ENCODE measurements at regions not wholly inside any gene's neighbourhood (a gene's known extent, or its start where the extent isn't known, plus 50 kb on each side); places are given as distances from the start of the nearest gene placed in this dataset.

DNA sequence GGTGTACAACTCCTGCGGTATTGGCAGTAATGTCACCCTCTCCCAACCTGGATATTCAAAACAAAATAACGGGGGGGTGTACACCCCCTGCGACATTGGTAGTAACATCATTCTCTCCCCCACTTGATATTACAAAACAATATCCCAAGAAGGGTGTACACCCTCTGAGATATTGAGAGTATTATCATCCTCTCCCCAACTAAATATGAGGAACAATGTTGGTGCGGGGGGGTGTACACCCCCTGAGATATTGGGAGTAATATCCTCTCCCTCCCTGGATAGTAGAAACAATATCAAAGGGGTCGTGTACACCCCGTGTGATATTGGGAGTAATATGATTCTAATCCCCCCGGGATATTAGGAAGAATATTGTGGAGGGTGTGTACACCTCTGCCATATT, 71.4 kb upstream of the ADGRA3 start:
- 88 to 94% (median 89%) methylated on average over 7 of the region's 7 CpGs for WGBS, 5 donors

DNA sequence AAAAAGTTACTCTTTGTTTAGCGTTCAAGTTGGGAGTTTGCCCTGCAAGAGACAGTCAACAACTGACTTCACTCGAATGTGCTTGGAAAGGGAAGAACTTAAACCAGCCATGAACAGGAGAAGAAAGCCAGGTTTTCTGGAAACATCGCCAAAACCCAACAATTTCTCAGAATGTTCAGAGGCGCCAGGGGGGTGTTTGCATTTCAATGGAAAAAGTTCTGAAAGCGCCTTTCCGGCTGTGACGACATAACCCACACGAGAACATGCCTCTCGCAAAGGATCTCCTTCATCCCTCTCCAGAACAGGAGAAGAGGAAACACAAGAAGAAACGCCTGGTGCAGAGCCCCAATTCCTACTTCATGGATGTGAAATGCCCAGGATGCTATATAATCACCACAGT, 78.1 kb upstream of the ADGRA3 start:
- 88 to 94% (median 90%) methylated on average over 10 of the region's 10 CpGs for WGBS, 5 donors

More for the DNA sequence above, 71.4 kb upstream of the ADGRA3 start:
- no peaks in the 10 kb centered on the region for H3K4me1 ChIP-seq
- H3K4me3 ChIP-seq = no peak overlapping the region
- no peak for DNase-seq
- no peaks in the 10 kb centered on the region for H3K36me3 ChIP-seq
- intact Hi-C loops (cut with DNase I; ENCODE audit: low total_unique reads) = no loop called here
- TF ChIP-seq, protein P1, sequence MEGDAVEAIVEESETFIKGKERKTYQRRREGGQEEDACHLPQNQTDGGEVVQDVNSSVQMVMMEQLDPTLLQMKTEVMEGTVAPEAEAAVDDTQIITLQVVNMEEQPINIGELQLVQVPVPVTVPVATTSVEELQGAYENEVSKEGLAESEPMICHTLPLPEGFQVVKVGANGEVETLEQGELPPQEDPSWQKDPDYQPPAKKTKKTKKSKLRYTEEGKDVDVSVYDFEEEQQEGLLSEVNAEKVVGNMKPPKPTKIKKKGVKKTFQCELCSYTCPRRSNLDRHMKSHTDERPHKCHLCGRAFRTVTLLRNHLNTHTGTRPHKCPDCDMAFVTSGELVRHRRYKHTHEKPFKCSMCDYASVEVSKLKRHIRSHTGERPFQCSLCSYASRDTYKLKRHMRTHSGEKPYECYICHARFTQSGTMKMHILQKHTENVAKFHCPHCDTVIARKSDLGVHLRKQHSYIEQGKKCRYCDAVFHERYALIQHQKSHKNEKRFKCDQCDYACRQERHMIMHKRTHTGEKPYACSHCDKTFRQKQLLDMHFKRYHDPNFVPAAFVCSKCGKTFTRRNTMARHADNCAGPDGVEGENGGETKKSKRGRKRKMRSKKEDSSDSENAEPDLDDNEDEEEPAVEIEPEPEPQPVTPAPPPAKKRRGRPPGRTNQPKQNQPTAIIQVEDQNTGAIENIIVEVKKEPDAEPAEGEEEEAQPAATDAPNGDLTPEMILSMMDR (IDR thresholded peaks at IDR 0.05 in 8 of 11, conservative IDR thresholded peaks at IDR 0.05 in 3 of 11) = no peak
- TF ChIP-seq POLR2A (IDR thresholded peaks at IDR 0.05) = no peak
- TF ChIP-seq POLR2AphosphoS5 (IDR thresholded peaks at IDR 0.05) = no peak
- H3K27ac ChIP-seq = no peak overlapping the region
- no peaks in the 10 kb centered on the region for H3K9me3 ChIP-seq
- H3K27me3 ChIP-seq (replicated peaks in 1 of 7) = no peaks in the 10 kb centered on the region

DNA sequence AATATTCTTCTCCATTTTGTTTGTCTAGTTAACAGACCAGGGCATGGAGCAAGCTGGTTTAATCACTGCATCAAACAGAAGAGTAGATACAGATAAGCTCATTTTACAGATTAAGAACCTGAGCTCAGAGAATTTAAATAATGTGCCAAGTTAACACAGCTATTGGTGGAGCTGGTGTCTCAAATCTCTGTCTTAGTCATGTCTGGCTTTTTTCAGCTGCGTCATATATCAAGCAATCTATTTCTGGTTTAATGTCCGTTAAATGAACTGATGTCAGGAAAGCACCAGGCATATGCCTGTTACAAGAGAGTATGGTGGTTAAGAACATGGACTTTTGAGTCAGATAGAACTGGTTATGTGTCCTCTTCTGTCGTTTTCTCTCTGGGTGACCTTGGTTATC, 79.8 kb upstream of the ADGRA3 start:
- no peaks in the 10 kb centered on the region for H3K9me3 ChIP-seq
- WGBS, 5 donors = 52 to 70% (median 65%) methylated on average over 3 of the region's 3 CpGs
- no peaks in the 10 kb centered on the region for H3K36me3 ChIP-seq
- no peak overlapping the region for H3K4me3 ChIP-seq
- no peaks in the 10 kb centered on the region for H3K27me3 ChIP-seq (replicated peaks in 1 of 7)
- H3K4me1 ChIP-seq = no peaks in the 10 kb centered on the region
- DNase-seq = no peak
- intact Hi-C loops (cut with DNase I; ENCODE audit: low total_unique reads) = no loop called here
- TF ChIP-seq POLR2A (IDR thresholded peaks at IDR 0.05) (no peak), POLR2AphosphoS5 (IDR thresholded peaks at IDR 0.05) (no peak)
- TF ChIP-seq, protein P1 (IDR thresholded peaks at IDR 0.05 in 8 of 11, conservative IDR thresholded peaks at IDR 0.05 in 3 of 11) = no peak
- H3K27ac ChIP-seq = no peak overlapping the region

More for the DNA sequence above, 78.1 kb upstream of the ADGRA3 start:
- intact Hi-C loops (cut with DNase I; ENCODE audit: low total_unique reads) = no loop called here
- Histone ChIP-seq H3K4me3 (no peak overlapping the region), H3K9me3 (no peaks in the 10 kb centered on the region), H3K27me3 (replicated peaks in 1 of 7) (no peaks in the 10 kb centered on the region), H3K36me3 (no peaks in the 10 kb centered on the region), H3K27ac (no peak overlapping the region), H3K4me1 (no peaks in the 10 kb centered on the region)
- no peak for DNase-seq
- TF ChIP-seq POLR2A (IDR thresholded peaks at IDR 0.05) (no peak), POLR2AphosphoS5 (IDR thresholded peaks at IDR 0.05) (no peak)
- TF ChIP-seq, protein P1 (IDR thresholded peaks at IDR 0.05 in 8 of 11, conservative IDR thresholded peaks at IDR 0.05 in 3 of 11) = no peak

DNA sequence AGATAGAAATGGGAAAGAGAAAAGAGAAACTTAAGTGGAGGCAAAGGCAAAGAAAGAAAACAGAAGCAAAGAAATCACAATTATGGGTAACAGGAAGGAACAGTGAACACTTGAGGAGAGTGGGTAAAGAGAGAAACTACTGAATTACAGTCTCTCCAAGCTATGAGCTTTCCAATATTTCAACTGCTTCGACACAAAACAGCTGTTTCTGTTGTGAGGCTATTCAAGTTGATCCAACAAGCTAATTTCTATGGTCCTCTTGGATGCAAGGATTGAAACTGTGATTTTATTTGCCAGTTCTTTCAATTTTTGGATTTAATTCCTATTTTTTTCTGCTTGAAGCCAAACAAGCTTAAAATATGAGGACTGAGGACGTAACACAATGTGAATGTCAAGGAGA, 80.5 kb upstream of the ADGRA3 start:
- no peak for DNase-seq
- Histone ChIP-seq H3K9me3 (no peaks in the 10 kb centered on the region), H3K27me3 (replicated peaks in 1 of 7) (no peaks in the 10 kb centered on the region), H3K4me3 (no peak overlapping the region), H3K4me1 (no peaks in the 10 kb centered on the region), H3K36me3 (no peaks in the 10 kb centered on the region), H3K27ac (no peak overlapping the region)
- intact Hi-C loops (cut with DNase I; ENCODE audit: low total_unique reads) = no loop called here
- 54 to 77% (median 57%) methylated on average over 2 of the region's 2 CpGs for WGBS, 5 donors
- TF ChIP-seq, protein P1 (IDR thresholded peaks at IDR 0.05 in 8 of 11, conservative IDR thresholded peaks at IDR 0.05 in 3 of 11) = no peak
- TF ChIP-seq POLR2A (IDR thresholded peaks at IDR 0.05) = no peak
- no peak for TF ChIP-seq POLR2AphosphoS5 (IDR thresholded peaks at IDR 0.05)

All from spleen (tissue), 11 donors.